Body of pancreas (tissue), 4 donors: ENCODE measurements at regions not wholly inside any gene's neighbourhood (a gene's known extent, or its start where the extent isn't known, plus 50 kb on each side); places are given as distances from the start of the nearest gene placed in this dataset.

Source experiments
- ATAC-seq: fragments of 150-250 bp; one replicate; pipeline ENCODE4 v1.9.1; 2016
- DNase-seq, 4 donors: peaks; one replicate each; pipeline ENCODE4 v3.0.0-alpha.2; 2019
- H3K27ac ChIP-seq, 4 donors: fragments of 200-600 bp; sonication (generic); 1 replicate in 3 of 4; 2 replicates in 1 of 4; pipeline versions ENCODE4 v1.5.1 to v1.6.1; 2016 to 2019; ENCODE audit warnings: mild to moderate bottlenecking in 1 of 4, mixed read lengths in 1 of 4, moderate library complexity in 1 of 4
- H3K27me3 ChIP-seq, 2 donors: fragments of 200-600 bp; sonication (generic); one replicate each; pipeline ENCODE4 v1.6.0; 2016; ENCODE audit warnings: mild to moderate bottlenecking in 1 of 2
- H3K36me3 ChIP-seq, 2 donors: fragments of 200-600 bp; sonication (generic); replicated peaks in 1 of 2; 2 replicates each; pipeline ENCODE4 v1.5.1; 2016; ENCODE audit warnings: low read depth in 2 of 2; ENCODE audit not compliant: insufficient read depth in 1 of 2
- H3K4me1 ChIP-seq: fragments of 200-600 bp; sonication (generic); one replicate; pipeline ENCODE4 v1.6.0; 2016
- H3K4me3 ChIP-seq, 2 donors: fragments of 200-600 bp; sonication (generic); 1 replicate in 1 of 2; 2 replicates in 1 of 2; pipeline ENCODE4 v1.5.1; 2016 to 2019
- H3K9me3 ChIP-seq, 3 donors: fragments of 200-600 bp; sonication (generic); 1 replicate in 2 of 3; 2 replicates in 1 of 3; pipeline ENCODE4 v1.5.1; 2016
- POLR2A ChIP-seq, 3 donors: fragments of 450-650 bp; IDR thresholded peaks; one replicate each; pipeline ENCODE4 v1.6.1; 2016; ENCODE audit warnings: antibody characterized with exemption in 3 of 3, mild to moderate bottlenecking in 2 of 3
- WGBS, 2 donors: methylation state at CpG; one replicate each; pipeline ENCODE4 v1.1.5; 2017; 5-methylcytosine and 5-hydroxymethylcytosine counted together
- intact Hi-C: fragments of 100-400 bp; cut with DNase I; formaldehyde crosslinking; loops from one replicate; pipeline ENCODE4 v1.15.1; 2023
- TF ChIP-seq, protein P1 (sequence below), 7 experiments: fragments of 450-650 bp in 4 of 7; fragments of 200-600 bp in 3 of 7; sonication (generic) in 3 of 7; IDR thresholded peaks; one replicate each; pipeline ENCODE4 v1.5.1; 2016 to 2019; ENCODE audit warnings: antibody characterized with exemption in 7 of 7

DNA sequence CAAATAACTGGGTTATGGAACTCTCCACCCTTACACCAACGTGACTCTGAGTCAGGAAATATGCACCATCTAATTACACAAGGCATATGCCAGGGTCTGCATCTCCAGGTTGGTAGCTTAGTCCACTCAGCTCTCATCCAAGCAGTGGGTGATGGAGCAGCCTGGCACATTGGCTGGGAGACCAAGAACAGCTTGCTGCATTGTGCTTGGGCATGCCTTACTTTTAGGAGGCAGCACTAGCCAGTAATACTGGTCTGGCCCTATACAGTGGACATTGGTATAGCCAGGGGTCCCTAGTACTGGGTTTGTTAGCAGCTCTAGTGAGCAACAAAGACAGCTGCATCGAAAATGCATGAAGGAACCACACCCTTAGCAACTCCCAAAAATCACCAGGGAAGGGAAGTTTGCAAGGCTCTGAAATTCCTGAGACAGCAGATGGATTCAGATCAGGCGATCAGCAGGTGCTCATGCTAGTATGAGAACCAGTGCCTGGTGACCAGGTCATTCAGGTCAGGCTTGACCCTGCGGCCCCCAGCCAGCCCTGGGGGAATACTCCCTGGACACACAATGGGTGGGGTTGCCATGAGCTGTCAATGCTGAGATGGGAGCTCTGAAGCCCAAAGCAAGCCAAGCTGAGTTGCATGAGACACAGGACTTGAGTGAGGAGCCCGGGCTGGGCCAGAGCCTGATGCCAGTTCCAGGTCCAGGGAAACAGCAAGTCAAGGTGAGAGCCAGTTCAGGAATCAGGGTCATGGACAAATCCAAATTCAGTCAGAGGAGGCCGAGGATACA, 217.9 kb upstream of the ZMIZ1 start:
- Histone ChIP-seq H3K9me3 (no peaks in the 10 kb centered on the region), H3K4me1 (no peaks in the 10 kb centered on the region), H3K27me3 (no peaks in the 10 kb centered on the region), H3K27ac (no peak overlapping the region), H3K4me3 (no peak overlapping the region), H3K36me3 (no peaks in the 10 kb centered on the region)
- TF ChIP-seq, protein P1, sequence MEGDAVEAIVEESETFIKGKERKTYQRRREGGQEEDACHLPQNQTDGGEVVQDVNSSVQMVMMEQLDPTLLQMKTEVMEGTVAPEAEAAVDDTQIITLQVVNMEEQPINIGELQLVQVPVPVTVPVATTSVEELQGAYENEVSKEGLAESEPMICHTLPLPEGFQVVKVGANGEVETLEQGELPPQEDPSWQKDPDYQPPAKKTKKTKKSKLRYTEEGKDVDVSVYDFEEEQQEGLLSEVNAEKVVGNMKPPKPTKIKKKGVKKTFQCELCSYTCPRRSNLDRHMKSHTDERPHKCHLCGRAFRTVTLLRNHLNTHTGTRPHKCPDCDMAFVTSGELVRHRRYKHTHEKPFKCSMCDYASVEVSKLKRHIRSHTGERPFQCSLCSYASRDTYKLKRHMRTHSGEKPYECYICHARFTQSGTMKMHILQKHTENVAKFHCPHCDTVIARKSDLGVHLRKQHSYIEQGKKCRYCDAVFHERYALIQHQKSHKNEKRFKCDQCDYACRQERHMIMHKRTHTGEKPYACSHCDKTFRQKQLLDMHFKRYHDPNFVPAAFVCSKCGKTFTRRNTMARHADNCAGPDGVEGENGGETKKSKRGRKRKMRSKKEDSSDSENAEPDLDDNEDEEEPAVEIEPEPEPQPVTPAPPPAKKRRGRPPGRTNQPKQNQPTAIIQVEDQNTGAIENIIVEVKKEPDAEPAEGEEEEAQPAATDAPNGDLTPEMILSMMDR (IDR thresholded peaks at IDR 0.05): no peak
- TF ChIP-seq POLR2A (IDR thresholded peaks at IDR 0.05): no peak
- ATAC-seq: no peak
- 78 to 91% methylated on average over 5 to 6 of the region's 6 CpGs for WGBS, 2 donors
- intact Hi-C loops: no loop called here
- DNase-seq: no peak

DNA sequence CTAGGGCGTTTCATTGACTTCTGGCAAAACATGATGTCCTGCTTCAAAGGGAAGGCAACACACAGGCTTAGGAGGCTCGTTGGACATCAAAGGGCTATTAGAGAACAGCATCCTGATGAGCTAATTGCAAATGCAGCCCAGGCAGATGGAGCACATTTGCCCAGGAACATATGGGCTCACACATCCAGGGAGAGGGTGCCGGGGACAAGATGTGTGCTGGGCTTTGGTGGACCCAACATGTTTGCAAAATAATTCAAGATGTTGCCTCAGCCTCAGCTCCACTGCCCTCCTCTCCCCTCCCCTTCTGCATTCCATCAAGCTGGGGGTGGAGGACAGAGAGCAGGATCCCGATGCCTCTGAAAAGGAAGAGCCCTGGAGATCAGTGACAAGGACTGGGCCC, 217.1 kb upstream of the ZMIZ1 start:
- WGBS, 2 donors: 79 to 90% methylated on average over 3 to 4 of the region's 4 CpGs
- Histone ChIP-seq H3K36me3 (no peaks in the 10 kb centered on the region), H3K9me3 (no peaks in the 10 kb centered on the region), H3K4me1 (peaks cover 5% of the 10 kb centered on the region), H3K4me3 (no peak overlapping the region), H3K27me3 (no peaks in the 10 kb centered on the region), H3K27ac (no peak overlapping the region)
- no peak for DNase-seq
- no peak for ATAC-seq
- TF ChIP-seq, protein P1 (IDR thresholded peaks at IDR 0.05): no peak
- TF ChIP-seq POLR2A (IDR thresholded peaks at IDR 0.05): no peak
- intact Hi-C loops: no loop called here

DNA sequence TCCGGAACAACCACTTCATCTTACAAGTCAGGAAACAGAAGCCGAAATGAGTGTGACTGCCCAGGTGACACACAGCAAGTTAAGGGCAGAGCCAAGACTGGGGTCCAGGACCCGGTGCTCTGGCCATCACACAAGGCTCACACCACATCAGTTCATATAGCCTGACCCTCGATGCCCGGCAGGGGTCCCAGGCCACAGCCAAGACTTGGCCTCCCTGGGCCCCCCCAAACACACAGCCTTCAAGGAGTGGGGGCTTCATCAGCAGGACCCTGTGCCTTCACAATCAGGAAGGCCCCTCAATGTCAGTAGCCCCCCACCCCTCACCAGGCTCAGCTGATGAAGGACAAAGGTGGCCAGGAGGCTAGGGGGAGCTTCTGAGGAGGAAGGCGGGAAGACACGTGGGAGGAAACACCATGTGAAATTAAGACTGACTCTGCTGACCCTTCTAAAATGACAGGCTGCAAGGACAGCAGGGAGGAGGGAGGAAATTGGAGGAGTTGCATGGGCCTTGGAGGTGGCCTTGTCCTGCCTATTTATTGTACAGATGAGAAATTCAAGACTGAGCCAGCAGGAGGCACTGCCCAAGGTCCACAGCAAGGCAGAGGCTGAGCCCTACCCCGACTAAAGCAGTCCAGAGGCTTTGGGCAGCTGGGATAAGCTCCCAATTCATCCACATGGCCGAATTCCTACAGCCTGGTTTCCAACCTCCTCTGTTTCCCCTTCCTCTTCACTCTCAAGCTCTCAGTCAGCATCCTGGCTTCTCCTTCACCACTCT, 216.1 kb upstream of the ZMIZ1 start:
- Histone ChIP-seq H3K36me3 (no peaks in the 10 kb centered on the region), H3K9me3 (no peaks in the 10 kb centered on the region), H3K27me3 (no peaks in the 10 kb centered on the region), H3K27ac (no peak overlapping the region), H3K4me1 (peaks cover 8% of the 10 kb centered on the region), H3K4me3 (no peak overlapping the region)
- 74 to 83% methylated on average over 9 of the region's 9 CpGs for WGBS, 2 donors
- intact Hi-C loops: no loop called here
- no peak for TF ChIP-seq POLR2A (IDR thresholded peaks at IDR 0.05)
- TF ChIP-seq, protein P1 (IDR thresholded peaks at IDR 0.05): peak in 6 of 7 experiments; percentile 9 to 58 (median 46)
- peak; percentile 47 to 71 (median 64) for DNase-seq
- peak; percentile 71 for ATAC-seq

- no peaks in the 10 kb centered on the region for H3K36me3 ChIP-seq
- no peak overlapping the region for H3K27ac ChIP-seq
- H3K4me1 ChIP-seq: peaks cover 8% of the 10 kb centered on the region
- no peak for DNase-seq
- no peak for ATAC-seq
- TF ChIP-seq POLR2A (IDR thresholded peaks at IDR 0.05): no peak
- TF ChIP-seq, protein P1 (IDR thresholded peaks at IDR 0.05): no peak
- H3K4me3 ChIP-seq: no peak overlapping the region
- WGBS, 2 donors: 52 to 75% methylated on average over 4 of the region's 4 CpGs
- H3K9me3 ChIP-seq: no peaks in the 10 kb centered on the region
- intact Hi-C loops: no loop called here
- H3K27me3 ChIP-seq: no peaks in the 10 kb centered on the region
Measured at GRCh38 chr10:78853864-78854263, 214.9 kb upstream of the ZMIZ1 start.
